Fibroblast of pulmonary artery (primary cell): ENCODE measurements at regions not wholly inside any gene's neighbourhood (a gene's known extent, or its start where the extent isn't known, plus 50 kb on each side); places are given as distances from the start of the nearest gene placed in this dataset.

Experiments used
- DNase-seq: peaks from one replicate; pipeline ENCODE4 v3.0.0-alpha.2; 2010; ENCODE audit warnings: low read depth
- H3K4me3 ChIP-seq: replicated peaks from 2 replicates; pipeline ENCODE4 v1.5.1; 2011; ENCODE audit warnings: low read depth, mild to moderate bottlenecking, control low read depth, low read length, moderate library complexity
- CTCF ChIP-seq: IDR thresholded peaks from 2 replicates; pipeline ENCODE4 v1.5.1; 2011; ENCODE audit warnings: mild to moderate bottlenecking, control low read depth, low read length, inconsistent platforms; ENCODE audit errors: missing control alignments

- no peak for TF ChIP-seq CTCF
- H3K4me3 ChIP-seq = no peak overlapping the region
- DNase-seq = no peak
Measured at GRCh38 chr11:104325093-104325492, 161.1 kb upstream of the PDGFD start.

- DNase-seq = no peak
- no peak for TF ChIP-seq CTCF
- H3K4me3 ChIP-seq = no peak overlapping the region
Measured at GRCh38 chr11:104324276-104324675, 160.3 kb upstream of the PDGFD start.

- H3K4me3 ChIP-seq = no peak overlapping the region
- no peak for DNase-seq
- no peak for TF ChIP-seq CTCF
Measured at GRCh38 chr11:104323841-104324240, 159.9 kb upstream of the PDGFD start.

- DNase-seq = no peak
- TF ChIP-seq CTCF = no peak
- no peak overlapping the region for H3K4me3 ChIP-seq
Measured at GRCh38 chr11:104322696-104323095, 158.7 kb upstream of the PDGFD start.

- no peak for DNase-seq
- TF ChIP-seq CTCF = no peak
- H3K4me3 ChIP-seq = no peak overlapping the region
Measured at GRCh38 chr11:104320956-104321355, 157.0 kb upstream of the PDGFD start.

GRCh38 chr11:104320097-104320496 lies 156.2 kb upstream of the PDGFD start:
- peak; percentile 26 for DNase-seq
- TF ChIP-seq CTCF = no peak
- H3K4me3 ChIP-seq = no peak overlapping the region

- no peak for DNase-seq
- TF ChIP-seq CTCF = no peak
- H3K4me3 ChIP-seq = no peak overlapping the region
Measured at GRCh38 chr11:104319396-104319795, 155.4 kb upstream of the PDGFD start.
